ENCODE measurements at regions not wholly inside any gene's neighbourhood (a gene's known extent, or its start where the extent isn't known, plus 50 kb on each side); places are given as distances from the start of the nearest gene placed in this dataset.
"Not testable (repeated sequence)": the region's sequence is repeated elsewhere in the genome, so short reads cannot be mapped to it uniquely, and the experiment has no call there.

DNA sequence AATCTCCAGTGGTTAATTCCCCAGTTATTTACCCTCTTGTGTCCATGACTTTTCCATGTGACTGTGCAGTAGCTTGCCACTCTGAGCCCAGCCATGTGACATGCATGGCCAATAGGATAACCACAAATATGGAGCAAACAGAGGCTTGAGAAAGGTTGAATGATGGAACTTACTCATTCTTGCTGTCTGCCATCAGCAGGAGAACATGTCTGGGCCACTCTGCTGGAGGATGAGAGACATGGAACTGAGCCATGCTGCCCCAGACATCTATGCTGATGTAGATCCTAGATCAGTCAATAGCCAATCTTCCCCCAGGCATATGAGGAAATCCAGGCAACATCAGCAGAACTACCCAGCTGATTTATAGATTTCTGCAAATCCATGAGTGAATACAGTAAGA is 992.3 kb upstream of the FANCL start:
- H3K36me3 ChIP-seq = no peaks in the 10 kb centered on the region
- no peak overlapping the region for H3K27ac ChIP-seq
- H3K9me3 ChIP-seq = no peaks in the 10 kb centered on the region
- intact Hi-C loops (cut with DNase I) = no loop called here
- TF ChIP-seq, protein P1, sequence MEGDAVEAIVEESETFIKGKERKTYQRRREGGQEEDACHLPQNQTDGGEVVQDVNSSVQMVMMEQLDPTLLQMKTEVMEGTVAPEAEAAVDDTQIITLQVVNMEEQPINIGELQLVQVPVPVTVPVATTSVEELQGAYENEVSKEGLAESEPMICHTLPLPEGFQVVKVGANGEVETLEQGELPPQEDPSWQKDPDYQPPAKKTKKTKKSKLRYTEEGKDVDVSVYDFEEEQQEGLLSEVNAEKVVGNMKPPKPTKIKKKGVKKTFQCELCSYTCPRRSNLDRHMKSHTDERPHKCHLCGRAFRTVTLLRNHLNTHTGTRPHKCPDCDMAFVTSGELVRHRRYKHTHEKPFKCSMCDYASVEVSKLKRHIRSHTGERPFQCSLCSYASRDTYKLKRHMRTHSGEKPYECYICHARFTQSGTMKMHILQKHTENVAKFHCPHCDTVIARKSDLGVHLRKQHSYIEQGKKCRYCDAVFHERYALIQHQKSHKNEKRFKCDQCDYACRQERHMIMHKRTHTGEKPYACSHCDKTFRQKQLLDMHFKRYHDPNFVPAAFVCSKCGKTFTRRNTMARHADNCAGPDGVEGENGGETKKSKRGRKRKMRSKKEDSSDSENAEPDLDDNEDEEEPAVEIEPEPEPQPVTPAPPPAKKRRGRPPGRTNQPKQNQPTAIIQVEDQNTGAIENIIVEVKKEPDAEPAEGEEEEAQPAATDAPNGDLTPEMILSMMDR (IDR thresholded peaks at IDR 0.05) = no peak
- no peaks in the 10 kb centered on the region for H3K4me1 ChIP-seq
- DNase-seq (no peak), ATAC-seq (no peak)
- H3K4me3 ChIP-seq = no peak overlapping the region
- no peaks in the 10 kb centered on the region for H3K27me3 ChIP-seq (ENCODE audit: low read depth)

DNA sequence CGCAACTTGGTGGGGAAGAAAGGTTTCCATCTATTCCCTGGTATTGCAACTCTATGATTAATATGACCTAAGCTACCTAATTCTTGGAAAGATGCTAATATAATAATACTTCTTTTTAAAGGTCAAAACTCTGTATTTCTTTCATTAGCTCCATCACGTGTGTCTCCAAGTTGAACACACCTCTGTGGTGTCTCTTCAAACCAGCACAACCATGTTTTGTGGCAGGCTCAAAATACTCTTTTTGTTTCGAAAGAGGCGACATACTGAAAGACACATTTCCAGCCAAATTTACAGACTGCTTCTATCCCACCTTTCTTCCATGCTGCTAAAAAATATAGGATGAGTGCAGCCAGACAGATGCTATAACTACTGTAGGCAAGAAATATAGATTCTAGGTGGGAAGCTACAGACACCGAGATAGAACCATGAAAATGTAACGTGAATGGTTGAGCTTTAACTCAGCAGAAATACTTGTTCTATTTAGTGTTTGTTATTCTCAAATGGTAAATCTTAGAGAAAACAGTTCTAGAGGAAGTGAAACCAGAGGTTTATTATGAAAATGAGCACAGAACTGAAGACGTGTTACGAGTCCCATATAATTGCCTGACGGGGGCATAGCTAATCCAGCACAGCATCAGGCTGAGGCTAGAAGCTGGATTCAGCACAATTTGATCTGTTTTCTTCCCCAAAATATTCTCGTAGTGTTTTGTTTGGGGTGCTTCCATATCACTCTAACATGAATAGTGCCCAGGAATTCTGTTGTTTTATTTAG is 991.5 kb upstream of the FANCL start:
- ATAC-seq = no peak
- intact Hi-C loops (cut with DNase I) = no loop called here
- no peak for DNase-seq
- no peaks in the 10 kb centered on the region for H3K4me1 ChIP-seq
- no peaks in the 10 kb centered on the region for H3K27me3 ChIP-seq (ENCODE audit: low read depth)
- no peak overlapping the region for H3K27ac ChIP-seq
- H3K4me3 ChIP-seq = no peak overlapping the region
- TF ChIP-seq, protein P1 (IDR thresholded peaks at IDR 0.05) = no peak
- no peaks in the 10 kb centered on the region for H3K9me3 ChIP-seq
- no peaks in the 10 kb centered on the region for H3K36me3 ChIP-seq

DNA sequence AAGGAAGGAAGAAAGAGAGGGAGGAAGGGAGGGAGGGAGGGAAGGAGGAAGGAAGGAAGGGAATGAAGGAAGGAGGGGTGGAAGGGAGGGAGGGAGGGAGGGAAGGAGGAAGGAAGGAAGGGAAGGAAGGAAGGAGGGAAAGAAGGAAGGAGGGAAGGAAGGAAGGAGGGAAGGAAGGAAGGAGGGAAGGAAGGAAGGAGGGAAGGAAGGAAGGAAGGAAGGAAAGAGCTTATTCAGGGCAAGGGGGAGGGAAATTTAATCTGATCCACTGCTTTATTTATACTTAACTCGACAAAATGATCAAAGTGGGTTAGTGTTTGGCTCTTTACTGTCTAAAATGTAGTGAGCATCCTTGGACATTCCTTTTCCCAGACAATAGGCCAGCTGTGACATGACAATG is 985.2 kb upstream of the FANCL start:
- H3K27me3 ChIP-seq (ENCODE audit: low read depth); ATAC-seq; DNase-seq; H3K36me3 ChIP-seq; H3K27ac ChIP-seq; H3K4me1 ChIP-seq; intact Hi-C loops (cut with DNase I); H3K4me3 ChIP-seq; H3K9me3 ChIP-seq: not testable (repeated sequence)

DNA sequence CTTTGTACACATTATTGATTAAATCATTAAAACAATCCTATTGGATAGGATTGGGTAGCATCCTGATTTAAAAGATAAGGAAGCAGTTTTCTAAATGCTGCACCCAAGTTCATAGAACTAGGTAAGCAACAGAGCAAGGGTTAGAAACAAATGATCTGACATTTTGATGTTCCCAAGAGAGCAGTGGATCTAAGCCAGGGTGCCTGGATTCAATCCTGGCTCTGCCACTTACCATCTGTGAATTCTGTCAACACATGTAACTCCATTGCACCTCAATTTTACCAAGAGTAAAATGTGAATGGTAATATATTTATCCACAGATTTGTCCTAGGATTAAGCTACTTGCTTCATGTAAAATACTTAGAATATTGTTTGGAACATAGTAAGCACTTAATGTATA is 982.6 kb upstream of the FANCL start:
- H3K27me3 ChIP-seq (ENCODE audit: low read depth) = no peaks in the 10 kb centered on the region
- TF ChIP-seq, protein P1 (IDR thresholded peaks at IDR 0.05) = no peak
- no peak overlapping the region for H3K27ac ChIP-seq
- no peak for ATAC-seq
- H3K9me3 ChIP-seq = no peaks in the 10 kb centered on the region
- no peaks in the 10 kb centered on the region for H3K4me1 ChIP-seq
- intact Hi-C loops (cut with DNase I) = no loop called here
- no peak overlapping the region for H3K4me3 ChIP-seq
- no peak for DNase-seq
- no peaks in the 10 kb centered on the region for H3K36me3 ChIP-seq

DNA sequence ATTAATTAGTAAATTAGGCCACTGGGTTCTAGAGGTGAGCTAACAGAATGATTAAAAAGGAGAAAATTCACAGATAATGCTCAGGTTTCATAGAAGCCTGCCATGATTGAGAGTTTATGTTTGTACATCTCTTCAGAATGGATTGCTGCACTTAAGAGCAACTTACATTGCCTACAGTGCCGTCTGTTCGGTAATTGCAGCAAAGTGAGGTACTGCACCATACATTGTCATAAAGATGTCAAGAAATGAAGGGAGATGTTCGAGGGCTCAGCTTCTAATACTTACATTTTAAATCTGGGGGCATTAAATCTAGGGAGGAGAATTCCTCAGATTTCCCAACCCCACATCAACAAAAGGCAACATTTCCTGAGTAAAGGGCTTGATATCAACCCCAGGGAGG is 976.2 kb upstream of the FANCL start:
- TF ChIP-seq, protein P1 (IDR thresholded peaks at IDR 0.05) = no peak
- ATAC-seq (no peak), DNase-seq (no peak)
- no peaks in the 10 kb centered on the region for H3K4me1 ChIP-seq
- H3K36me3 ChIP-seq = no peaks in the 10 kb centered on the region
- H3K9me3 ChIP-seq = no peaks in the 10 kb centered on the region
- H3K27ac ChIP-seq = no peak overlapping the region
- H3K27me3 ChIP-seq (ENCODE audit: low read depth) = no peaks in the 10 kb centered on the region
- intact Hi-C loops (cut with DNase I) = no loop called here
- no peak overlapping the region for H3K4me3 ChIP-seq

DNA sequence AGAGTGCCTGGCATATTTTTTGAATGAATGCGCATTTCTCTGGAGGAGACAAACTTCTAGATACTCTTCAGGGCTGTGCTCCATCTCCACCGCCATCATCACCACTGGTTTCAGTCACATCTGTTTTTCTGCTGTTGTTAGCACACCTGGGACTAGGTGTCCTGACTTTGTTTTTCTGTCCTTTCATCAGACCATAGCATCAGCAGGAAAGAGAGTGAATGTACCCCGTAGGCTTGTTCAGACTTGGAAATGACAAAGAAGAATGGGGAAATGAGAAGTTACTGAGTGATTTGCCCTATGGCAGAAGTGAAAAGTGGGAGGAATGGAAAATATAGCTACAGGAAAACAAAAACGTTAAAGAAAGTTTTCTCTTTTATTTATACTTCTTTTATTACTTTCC is 965.2 kb upstream of the FANCL start:
- H3K27ac ChIP-seq = no peak overlapping the region
- no peaks in the 10 kb centered on the region for H3K4me1 ChIP-seq
- no peaks in the 10 kb centered on the region for H3K27me3 ChIP-seq (ENCODE audit: low read depth)
- no peak overlapping the region for H3K4me3 ChIP-seq
- TF ChIP-seq, protein P1 (IDR thresholded peaks at IDR 0.05) = no peak
- intact Hi-C loops (cut with DNase I) = no loop called here
- DNase-seq (no peak), ATAC-seq (no peak)
- no peaks in the 10 kb centered on the region for H3K9me3 ChIP-seq
- no peaks in the 10 kb centered on the region for H3K36me3 ChIP-seq
